Mammary epithelial cell (primary cell): ENCODE measurements at regions not wholly inside any gene's neighbourhood (a gene's known extent, or its start where the extent isn't known, plus 50 kb on each side); places are given as distances from the start of the nearest gene placed in this dataset.

Experiments
- CTCF ChIP-seq, 2 donors: IDR thresholded peaks in 1 of 2; conservative IDR thresholded peaks in 1 of 2; 2 replicates each; pipeline ENCODE4 v1.5.1; 2011 to 2012; ENCODE audit warnings: inconsistent platforms in 2 of 2, low read length in 2 of 2, mild to moderate bottlenecking in 2 of 2, control low read depth in 1 of 2, low read depth in 1 of 2; ENCODE audit not compliant: insufficient read depth in 1 of 2; ENCODE audit errors: extremely low read depth in 1 of 2
- EZH2 ChIP-seq: IDR thresholded peaks from 2 replicates; pipeline ENCODE4 v1.6.1; 2012; ENCODE audit warnings: low read length, inconsistent platforms, borderline replicate concordance

GRCh38 chr9:105046907-105047741 lies 119.2 kb upstream of the ABCA1 start:
- TF ChIP-seq CTCF (conservative IDR thresholded peaks at IDR 0.05 in 1 of 2, IDR thresholded peaks at IDR 0.05 in 1 of 2; ENCODE audit: extremely low read depth in 1 of 2, insufficient read depth in 1 of 2, low read depth in 1 of 2, low read length in 2 of 2) (no peak), EZH2 (no peak)
